ENCODE measurements at regions not wholly inside any gene's neighbourhood (a gene's known extent, or its start where the extent isn't known, plus 50 kb on each side); places are given as distances from the start of the nearest gene placed in this dataset.
A peak's percentile ranks its signal among the peaks of the same experiment; 100 is the strongest.

GRCh38 chrX:40174854-40175510, 77.2 kb upstream of the BCOR start:
- DNase-seq: peak; percentile 32

- DNase-seq: peak; percentile 66
Observed at GRCh38 chrX:40174001-40174853, 76.5 kb upstream of the BCOR start.

- DNase-seq: no peak
Observed at GRCh38 chrX:40173143-40174000, 75.6 kb upstream of the BCOR start.

GRCh38 chrX:40172401-40173142, 74.8 kb upstream of the BCOR start:
- no peak for DNase-seq

- DNase-seq: peak; percentile 7
Observed at GRCh38 chrX:40171513-40172400, 74.0 kb upstream of the BCOR start.

GRCh38 chrX:40170830-40171512, 73.2 kb upstream of the BCOR start:
- DNase-seq: peak; percentile 21

- DNase-seq: peak; percentile 29
Observed at GRCh38 chrX:40169193-40170101, 71.7 kb upstream of the BCOR start.

GRCh38 chrX:40168480-40169011, 70.8 kb upstream of the BCOR start:
- DNase-seq: no peak

- DNase-seq: peak; percentile 45
Observed at GRCh38 chrX:40167850-40168479, 70.2 kb upstream of the BCOR start.

- no peak for DNase-seq
Observed at GRCh38 chrX:40167233-40167849, 69.6 kb upstream of the BCOR start.

- DNase-seq: no peak
Observed at GRCh38 chrX:40166582-40166981, 68.8 kb upstream of the BCOR start.

- DNase-seq: no peak
Observed at GRCh38 chrX:40165861-40166260, 68.1 kb upstream of the BCOR start.

GRCh38 chrX:40165206-40165605, 67.4 kb upstream of the BCOR start:
- no peak for DNase-seq

GRCh38 chrX:40164751-40165150, 67.0 kb upstream of the BCOR start:
- no peak for DNase-seq

GRCh38 chrX:40158036-40158706, 60.4 kb upstream of the BCOR start:
- no peak for DNase-seq

- DNase-seq: no peak
Observed at GRCh38 chrX:40157228-40158035, 59.7 kb upstream of the BCOR start.

Measured in NCI-H2029 treated with DMSO at 0.1 percent for 48 hours (cell line).